ENCODE measurements at regions not wholly inside any gene's neighbourhood (a gene's known extent, or its start where the extent isn't known, plus 50 kb on each side); places are given as distances from the start of the nearest gene placed in this dataset.

GRCh38 chr1:244280859-244281258, 170.8 kb downstream of the ADSS2 start:
- Histone ChIP-seq H2AFZ (ENCODE audit: insufficient read depth, low read depth, low read length, poor library complexity, severe bottlenecking) (no peak overlapping the region), H3K4me1 (ENCODE audit: control insufficient read depth in 1 of 2, insufficient read depth in 2 of 2, low read length in 2 of 2) (peaks cover 3 to 4% of the 10 kb centered on the region in 2 donors), H3K27me3 (ENCODE audit: control insufficient read depth in 2 of 2, insufficient read depth in 2 of 2, low read length in 2 of 2) (no peaks in the 10 kb centered on the region), H3K79me2 (ENCODE audit: insufficient read depth, low read length) (no peaks in the 10 kb centered on the region), H4K20me1 (ENCODE audit: insufficient read depth, low read length) (no peaks in the 10 kb centered on the region), H3K4me2 (replicated peaks; ENCODE audit: extremely low read depth, low read length, poor library complexity, severe bottlenecking) (no peak overlapping the region), H3K27ac (ENCODE audit: low read depth in 1 of 2, low read length in 2 of 2) (no peak overlapping the region), H3K9ac (ENCODE audit: insufficient read depth, low read length, poor library complexity, severe bottlenecking) (no peak overlapping the region), H3K36me3 (replicated peaks in 1 of 2; ENCODE audit: control insufficient read depth in 1 of 2, insufficient read depth in 2 of 2, low read length in 2 of 2) (no peaks in the 10 kb centered on the region), H3K4me3 (replicated peaks in 1 of 3; ENCODE audit: low read depth in 2 of 3, low read length in 3 of 3) (no peak overlapping the region), H3K9me3 (replicated peaks in 1 of 2; ENCODE audit: control insufficient read depth in 1 of 2, insufficient read depth in 1 of 2, low read length in 2 of 2) (no peaks in the 10 kb centered on the region)
- Mint-ChIP-seq H3K9me3 (peaks cover 0 to 3% (median 0%) of the 10 kb centered on the region in 7 donors), H3K27ac (no peak overlapping the region), H3K4me3 (no peak overlapping the region), H3K27me3 (ENCODE audit: low read depth in 3 of 3) (peaks cover 0 to 3% (median 2%) of the 10 kb centered on the region in 3 donors), H3K4me1 (peaks cover 10% of the 10 kb centered on the region), H3K36me3 (peaks cover 0 to 18% of the 10 kb centered on the region in 2 donors)
- DNase-seq: no peak
- no peak for TF ChIP-seq CTCF (IDR thresholded peaks at IDR 0.05)
- WGBS (ENCODE audit: insufficient coverage): 57% methylated on average over 1 of the region's 1 CpG
- intact Hi-C loops (cut with micrococcal nuclease): loop anchor here in 1 of 2 donors (10.0 kb wide), 1 partner anchor 586 kb away; no protein-coding TSS in a partner anchor

- no CpG with 5 or more reads among the region's 4 CpGs for WGBS (ENCODE audit: insufficient coverage)
These were observed 167.9 kb downstream of the ADSS2 start for GRCh38 chr1:244283772-244284171.

More at GRCh38 chr1:244283772-244284171, 167.9 kb downstream of the ADSS2 start:
- no peaks in the 10 kb centered on the region for H3K79me2 ChIP-seq (ENCODE audit: insufficient read depth, low read length)
- H3K27me3 Mint-ChIP-seq (ENCODE audit: low read depth in 3 of 3): peaks cover 0 to 4% (median 3%) of the 10 kb centered on the region in 3 donors
- no peak for DNase-seq
- no peak overlapping the region for H3K27ac Mint-ChIP-seq
- H3K27me3 ChIP-seq (ENCODE audit: control insufficient read depth in 2 of 2, insufficient read depth in 2 of 2, low read length in 2 of 2): no peaks in the 10 kb centered on the region
- peaks cover 0 to 21% of the 10 kb centered on the region in 2 donors for H3K36me3 Mint-ChIP-seq
- H3K9me3 ChIP-seq (replicated peaks in 1 of 2; ENCODE audit: control insufficient read depth in 1 of 2, insufficient read depth in 1 of 2, low read length in 2 of 2): no peaks in the 10 kb centered on the region
- no peaks in the 10 kb centered on the region for H3K36me3 ChIP-seq (replicated peaks in 1 of 2; ENCODE audit: control insufficient read depth in 1 of 2, insufficient read depth in 2 of 2, low read length in 2 of 2)
- H3K27ac ChIP-seq (ENCODE audit: low read depth in 1 of 2, low read length in 2 of 2): no peak overlapping the region
- intact Hi-C loops (cut with micrococcal nuclease): loop anchor here in 1 of 2 donors (10.0 kb wide), 1 partner anchor 589 kb away; no protein-coding TSS in a partner anchor
- H3K4me1 ChIP-seq (ENCODE audit: control insufficient read depth in 1 of 2, insufficient read depth in 2 of 2, low read length in 2 of 2): peaks cover 3 to 4% of the 10 kb centered on the region in 2 donors
- H2AFZ ChIP-seq (ENCODE audit: insufficient read depth, low read depth, low read length, poor library complexity, severe bottlenecking): no peak overlapping the region
- peaks cover 2 to 6% (median 3%) of the 10 kb centered on the region in 7 donors for H3K9me3 Mint-ChIP-seq
- H3K9ac ChIP-seq (ENCODE audit: insufficient read depth, low read length, poor library complexity, severe bottlenecking): no peak overlapping the region
- H3K4me3 Mint-ChIP-seq: no peak overlapping the region
- H3K4me2 ChIP-seq (replicated peaks; ENCODE audit: extremely low read depth, low read length, poor library complexity, severe bottlenecking): no peak overlapping the region
- H3K4me1 Mint-ChIP-seq: peaks cover 13% of the 10 kb centered on the region
- no peaks in the 10 kb centered on the region for H4K20me1 ChIP-seq (ENCODE audit: insufficient read depth, low read length)
- no peak overlapping the region for H3K4me3 ChIP-seq (replicated peaks in 1 of 3; ENCODE audit: low read depth in 2 of 3, low read length in 3 of 3)
- TF ChIP-seq CTCF (IDR thresholded peaks at IDR 0.05): no peak

Measured in CD14-positive monocyte (primary cell).